ENCODE measurements at regions not wholly inside any gene's neighbourhood (a gene's known extent, or its start where the extent isn't known, plus 50 kb on each side); places are given as distances from the start of the nearest gene placed in this dataset.

DNA sequence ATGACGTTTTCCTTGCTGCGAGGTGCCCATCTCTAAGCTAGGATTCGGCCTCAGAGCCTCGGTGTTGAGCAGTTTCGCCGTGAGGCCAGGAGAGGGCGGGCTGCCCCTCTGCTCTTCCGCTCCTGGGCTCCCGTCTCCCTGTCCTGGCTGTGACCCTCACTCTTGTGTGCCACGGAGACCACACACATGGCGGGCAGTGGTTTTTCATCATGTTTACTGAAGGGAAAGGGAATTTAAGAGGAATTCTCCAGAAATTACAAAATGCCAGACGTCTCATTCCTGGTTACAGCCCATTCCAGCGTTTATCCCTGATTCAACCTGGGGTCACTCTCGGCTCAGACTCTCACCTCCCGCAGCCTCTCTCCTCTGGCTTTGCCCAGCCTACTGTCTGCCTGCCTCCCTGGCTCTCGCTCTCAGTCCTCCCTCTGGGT is 96.8 kb upstream of the ELAC2 start:
- Mint-ChIP-seq H3K27ac (no peak overlapping the region), H3K4me3 (peak overlapping the region; percentile 42; the same call in 1 of the 3 replicates), H3K36me3 (ENCODE audit: low read depth) (no peaks in the 10 kb centered on the region), H3K4me1 (no peaks in the 10 kb centered on the region; the same call in 2 of the 3 replicates), H3K9me3 (no peaks in the 10 kb centered on the region; the same call in 2 of the 3 replicates), H3K27me3 (ENCODE audit: insufficient read depth, low read depth, poor library complexity) (peaks cover 5% of the 10 kb centered on the region)
- H3K4me2 ChIP-seq: peak overlapping the region; percentile 46
- no peaks in the 10 kb centered on the region for H3K4me1 ChIP-seq (ENCODE audit: insufficient read depth)
- TF ChIP-seq, protein P1, sequence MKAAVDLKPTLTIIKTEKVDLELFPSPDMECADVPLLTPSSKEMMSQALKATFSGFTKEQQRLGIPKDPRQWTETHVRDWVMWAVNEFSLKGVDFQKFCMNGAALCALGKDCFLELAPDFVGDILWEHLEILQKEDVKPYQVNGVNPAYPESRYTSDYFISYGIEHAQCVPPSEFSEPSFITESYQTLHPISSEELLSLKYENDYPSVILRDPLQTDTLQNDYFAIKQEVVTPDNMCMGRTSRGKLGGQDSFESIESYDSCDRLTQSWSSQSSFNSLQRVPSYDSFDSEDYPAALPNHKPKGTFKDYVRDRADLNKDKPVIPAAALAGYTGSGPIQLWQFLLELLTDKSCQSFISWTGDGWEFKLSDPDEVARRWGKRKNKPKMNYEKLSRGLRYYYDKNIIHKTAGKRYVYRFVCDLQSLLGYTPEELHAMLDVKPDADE (IDR thresholded peaks at IDR 0.05): no peak
- TF ChIP-seq, protein P2, sequence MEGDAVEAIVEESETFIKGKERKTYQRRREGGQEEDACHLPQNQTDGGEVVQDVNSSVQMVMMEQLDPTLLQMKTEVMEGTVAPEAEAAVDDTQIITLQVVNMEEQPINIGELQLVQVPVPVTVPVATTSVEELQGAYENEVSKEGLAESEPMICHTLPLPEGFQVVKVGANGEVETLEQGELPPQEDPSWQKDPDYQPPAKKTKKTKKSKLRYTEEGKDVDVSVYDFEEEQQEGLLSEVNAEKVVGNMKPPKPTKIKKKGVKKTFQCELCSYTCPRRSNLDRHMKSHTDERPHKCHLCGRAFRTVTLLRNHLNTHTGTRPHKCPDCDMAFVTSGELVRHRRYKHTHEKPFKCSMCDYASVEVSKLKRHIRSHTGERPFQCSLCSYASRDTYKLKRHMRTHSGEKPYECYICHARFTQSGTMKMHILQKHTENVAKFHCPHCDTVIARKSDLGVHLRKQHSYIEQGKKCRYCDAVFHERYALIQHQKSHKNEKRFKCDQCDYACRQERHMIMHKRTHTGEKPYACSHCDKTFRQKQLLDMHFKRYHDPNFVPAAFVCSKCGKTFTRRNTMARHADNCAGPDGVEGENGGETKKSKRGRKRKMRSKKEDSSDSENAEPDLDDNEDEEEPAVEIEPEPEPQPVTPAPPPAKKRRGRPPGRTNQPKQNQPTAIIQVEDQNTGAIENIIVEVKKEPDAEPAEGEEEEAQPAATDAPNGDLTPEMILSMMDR (conservative IDR thresholded peaks at IDR 0.05; ENCODE audit: low read depth in 2 of 2): peak; percentile 77 to 87
- H3K27me3 ChIP-seq (ENCODE audit: insufficient read depth): no peaks in the 10 kb centered on the region
- H4K20me1 ChIP-seq (replicated peaks; ENCODE audit: insufficient read depth): no peaks in the 10 kb centered on the region
- H3F3A ChIP-seq (replicated peaks; ENCODE audit: low read depth): no peaks in the 10 kb centered on the region
- H3K36me3 ChIP-seq (ENCODE audit: insufficient read depth): no peaks in the 10 kb centered on the region
- H2AFZ ChIP-seq: peak overlapping the region; percentile 68
- ATAC-seq (peak; percentile 100), DNase-seq (ENCODE audit: low spot score) (peak; percentile 84)
- no peaks in the 10 kb centered on the region for H3K9me2 ChIP-seq (ENCODE audit: insufficient read depth)
- H3K79me2 ChIP-seq (replicated peaks; ENCODE audit: insufficient read depth): no peaks in the 10 kb centered on the region
- H3K27ac ChIP-seq (ENCODE audit: low read depth): no peak overlapping the region
- peak overlapping the region; percentile 27; the same call in 1 of the 2 replicates for H3K4me3 ChIP-seq

DNA sequence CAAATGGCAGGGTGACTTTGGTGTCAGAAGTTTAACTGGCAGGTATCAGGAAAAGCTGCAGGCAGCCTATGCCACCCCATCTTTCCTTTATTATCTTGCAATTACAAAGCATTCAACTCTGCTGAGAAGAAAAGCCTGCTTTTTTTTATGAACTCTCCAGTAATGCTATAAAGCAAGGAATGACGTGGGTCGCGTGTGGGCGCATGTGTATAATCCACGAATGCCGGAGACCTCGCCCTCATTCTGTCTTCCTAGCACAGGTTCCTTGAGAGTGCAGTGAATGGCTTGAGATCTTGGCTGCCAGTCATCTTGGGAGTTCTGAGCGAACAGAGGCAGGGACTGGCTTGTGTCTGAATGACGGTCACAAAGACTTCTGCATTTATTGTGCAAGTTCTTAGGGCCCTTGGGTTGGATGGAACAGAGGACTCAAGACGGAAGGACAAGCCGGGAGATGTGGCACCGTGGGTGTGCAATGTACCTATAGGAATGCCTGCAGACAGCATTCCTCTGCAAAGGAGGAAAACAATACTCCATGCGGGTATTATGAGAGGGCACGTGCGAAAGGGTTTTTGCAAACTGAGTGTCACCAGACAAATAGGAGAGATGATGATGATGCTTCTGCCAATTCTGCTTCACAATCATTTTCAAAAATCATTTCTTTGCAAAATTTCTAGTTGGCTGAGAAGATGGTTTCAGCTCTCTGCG is 96.1 kb upstream of the ELAC2 start:
- Histone ChIP-seq H3K4me1 (ENCODE audit: insufficient read depth) (no peaks in the 10 kb centered on the region), H3K27me3 (ENCODE audit: insufficient read depth) (no peaks in the 10 kb centered on the region), H3K4me3 (no peak overlapping the region), H3K9me2 (ENCODE audit: insufficient read depth) (no peaks in the 10 kb centered on the region), H3K4me2 (no peak overlapping the region), H3K79me2 (replicated peaks; ENCODE audit: insufficient read depth) (no peaks in the 10 kb centered on the region), H3K36me3 (ENCODE audit: insufficient read depth) (no peaks in the 10 kb centered on the region), H4K20me1 (replicated peaks; ENCODE audit: insufficient read depth) (no peaks in the 10 kb centered on the region), H3K27ac (ENCODE audit: low read depth) (no peak overlapping the region), H2AFZ (no peak overlapping the region), H3F3A (replicated peaks; ENCODE audit: low read depth) (no peaks in the 10 kb centered on the region)
- H3K27ac Mint-ChIP-seq: no peak overlapping the region
- no peak for ATAC-seq
- H3K36me3 Mint-ChIP-seq (ENCODE audit: low read depth): no peaks in the 10 kb centered on the region
- no peak for DNase-seq (ENCODE audit: low spot score)
- peaks cover 3% of the 10 kb centered on the region for H3K27me3 Mint-ChIP-seq (ENCODE audit: insufficient read depth, low read depth, poor library complexity)
- H3K4me3 Mint-ChIP-seq: no peak overlapping the region
- no peaks in the 10 kb centered on the region; the same call in 2 of the 3 replicates for H3K4me1 Mint-ChIP-seq
- H3K9me3 Mint-ChIP-seq: no peaks in the 10 kb centered on the region; the same call in 2 of the 3 replicates
- no peak for TF ChIP-seq STAT1 (IDR thresholded peaks at IDR 0.05; ENCODE audit: unreplicated experiment)
- no peak for TF ChIP-seq JUNB (IDR thresholded peaks at IDR 0.05; ENCODE audit: unreplicated experiment)
- TF ChIP-seq, protein P1 (IDR thresholded peaks at IDR 0.05): no peak
- TF ChIP-seq EZH2phosphoT487 (IDR thresholded peaks at IDR 0.05; ENCODE audit: unreplicated experiment): no peak
- TF ChIP-seq NANOG (IDR thresholded peaks at IDR 0.05; ENCODE audit: borderline replicate concordance): no peak
- no peak for TF ChIP-seq POLR2AphosphoS5 (IDR thresholded peaks at IDR 0.05; ENCODE audit: low read depth)
- TF ChIP-seq ZNF331 (CRISPR knock-in tag; IDR thresholded peaks at IDR 0.05; ENCODE audit: low read depth): no peak
- no peak for TF ChIP-seq EZH2 (IDR thresholded peaks at IDR 0.05; ENCODE audit: low read depth, unreplicated experiment)
- TF ChIP-seq, protein P3, sequence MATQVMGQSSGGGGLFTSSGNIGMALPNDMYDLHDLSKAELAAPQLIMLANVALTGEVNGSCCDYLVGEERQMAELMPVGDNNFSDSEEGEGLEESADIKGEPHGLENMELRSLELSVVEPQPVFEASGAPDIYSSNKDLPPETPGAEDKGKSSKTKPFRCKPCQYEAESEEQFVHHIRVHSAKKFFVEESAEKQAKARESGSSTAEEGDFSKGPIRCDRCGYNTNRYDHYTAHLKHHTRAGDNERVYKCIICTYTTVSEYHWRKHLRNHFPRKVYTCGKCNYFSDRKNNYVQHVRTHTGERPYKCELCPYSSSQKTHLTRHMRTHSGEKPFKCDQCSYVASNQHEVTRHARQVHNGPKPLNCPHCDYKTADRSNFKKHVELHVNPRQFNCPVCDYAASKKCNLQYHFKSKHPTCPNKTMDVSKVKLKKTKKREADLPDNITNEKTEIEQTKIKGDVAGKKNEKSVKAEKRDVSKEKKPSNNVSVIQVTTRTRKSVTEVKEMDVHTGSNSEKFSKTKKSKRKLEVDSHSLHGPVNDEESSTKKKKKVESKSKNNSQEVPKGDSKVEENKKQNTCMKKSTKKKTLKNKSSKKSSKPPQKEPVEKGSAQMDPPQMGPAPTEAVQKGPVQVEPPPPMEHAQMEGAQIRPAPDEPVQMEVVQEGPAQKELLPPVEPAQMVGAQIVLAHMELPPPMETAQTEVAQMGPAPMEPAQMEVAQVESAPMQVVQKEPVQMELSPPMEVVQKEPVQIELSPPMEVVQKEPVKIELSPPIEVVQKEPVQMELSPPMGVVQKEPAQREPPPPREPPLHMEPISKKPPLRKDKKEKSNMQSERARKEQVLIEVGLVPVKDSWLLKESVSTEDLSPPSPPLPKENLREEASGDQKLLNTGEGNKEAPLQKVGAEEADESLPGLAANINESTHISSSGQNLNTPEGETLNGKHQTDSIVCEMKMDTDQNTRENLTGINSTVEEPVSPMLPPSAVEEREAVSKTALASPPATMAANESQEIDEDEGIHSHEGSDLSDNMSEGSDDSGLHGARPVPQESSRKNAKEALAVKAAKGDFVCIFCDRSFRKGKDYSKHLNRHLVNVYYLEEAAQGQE (IDR thresholded peaks at IDR 0.05; ENCODE audit: unreplicated experiment): no peak
- TF ChIP-seq, protein P2 (conservative IDR thresholded peaks at IDR 0.05; ENCODE audit: low read depth in 2 of 2): no peak
- no peak for TF ChIP-seq CREB1 (CRISPR knock-in tag; IDR thresholded peaks at IDR 0.05; ENCODE audit: low read depth)
- no peak for TF ChIP-seq ZNF114 (CRISPR knock-in tag; IDR thresholded peaks at IDR 0.05)
